DND-41 (cell line): ENCODE measurements at regions not wholly inside any gene's neighbourhood (a gene's known extent, or its start where the extent isn't known, plus 50 kb on each side); places are given as distances from the start of the nearest gene placed in this dataset.

Experiments used
- EZH2 ChIP-seq: IDR thresholded peaks from 3 replicates; pipeline ENCODE4 v1.6.1; 2012; ENCODE audit warnings: borderline replicate concordance, low read depth, mild to moderate bottlenecking, moderate library complexity, low read length, inconsistent platforms; ENCODE audit not compliant: severe bottlenecking
- TF ChIP-seq, protein P1 (sequence below): IDR thresholded peaks from 2 replicates; pipeline ENCODE4 v1.5.1; 2012; ENCODE audit warnings: borderline replicate concordance, low read length, moderate library complexity, mild to moderate bottlenecking; ENCODE audit not compliant: poor library complexity, severe bottlenecking; ENCODE audit errors: extremely low read depth

DNA sequence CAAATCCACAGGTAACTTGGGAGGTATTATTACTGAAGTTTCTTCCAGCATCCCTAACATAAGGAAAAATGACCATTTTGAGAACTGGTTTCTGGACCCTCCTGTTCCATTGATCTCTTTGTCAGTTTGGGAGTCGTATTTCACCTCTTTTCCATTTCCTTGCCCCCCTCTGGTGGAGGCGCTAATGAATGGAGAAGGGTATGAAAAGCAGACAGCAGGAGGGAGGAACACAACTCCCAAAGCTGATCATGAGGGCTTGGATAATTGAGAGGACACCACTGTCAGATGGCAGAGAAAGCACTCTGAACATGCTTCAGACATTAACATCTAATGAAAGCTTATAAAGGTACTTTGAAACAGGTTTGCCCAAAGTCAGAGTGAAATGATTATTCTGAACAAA is 56.6 kb upstream of the TLK1 start:
- TF ChIP-seq, protein P1, sequence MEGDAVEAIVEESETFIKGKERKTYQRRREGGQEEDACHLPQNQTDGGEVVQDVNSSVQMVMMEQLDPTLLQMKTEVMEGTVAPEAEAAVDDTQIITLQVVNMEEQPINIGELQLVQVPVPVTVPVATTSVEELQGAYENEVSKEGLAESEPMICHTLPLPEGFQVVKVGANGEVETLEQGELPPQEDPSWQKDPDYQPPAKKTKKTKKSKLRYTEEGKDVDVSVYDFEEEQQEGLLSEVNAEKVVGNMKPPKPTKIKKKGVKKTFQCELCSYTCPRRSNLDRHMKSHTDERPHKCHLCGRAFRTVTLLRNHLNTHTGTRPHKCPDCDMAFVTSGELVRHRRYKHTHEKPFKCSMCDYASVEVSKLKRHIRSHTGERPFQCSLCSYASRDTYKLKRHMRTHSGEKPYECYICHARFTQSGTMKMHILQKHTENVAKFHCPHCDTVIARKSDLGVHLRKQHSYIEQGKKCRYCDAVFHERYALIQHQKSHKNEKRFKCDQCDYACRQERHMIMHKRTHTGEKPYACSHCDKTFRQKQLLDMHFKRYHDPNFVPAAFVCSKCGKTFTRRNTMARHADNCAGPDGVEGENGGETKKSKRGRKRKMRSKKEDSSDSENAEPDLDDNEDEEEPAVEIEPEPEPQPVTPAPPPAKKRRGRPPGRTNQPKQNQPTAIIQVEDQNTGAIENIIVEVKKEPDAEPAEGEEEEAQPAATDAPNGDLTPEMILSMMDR = no peak
- no peak for TF ChIP-seq EZH2
